HFFc6 (cell line): ENCODE measurements at regions not wholly inside any gene's neighbourhood (a gene's known extent, or its start where the extent isn't known, plus 50 kb on each side); places are given as distances from the start of the nearest gene placed in this dataset.

Experiments used
- DNase-seq: peaks from one replicate; pipeline ENCODE4 v3.0.0-alpha.2; 2018
- H3K27ac Mint-ChIP-seq: 2 replicates; pipeline ENCODE4 v1.8.0; 2020; ENCODE audit warnings: mild to moderate bottlenecking, mixed read lengths
- H3K27me3 Mint-ChIP-seq: 2 replicates; pipeline ENCODE4 v1.8.0; 2021; ENCODE audit warnings: mild to moderate bottlenecking, moderate library complexity, mixed read lengths; ENCODE audit not compliant: insufficient read depth
- H3K36me3 Mint-ChIP-seq: 2 replicates; pipeline ENCODE4 v1.8.0; 2021; ENCODE audit warnings: low read depth, mixed read lengths
- H3K4me1 Mint-ChIP-seq: 2 replicates; pipeline ENCODE4 v1.8.0; 2020; ENCODE audit warnings: low read depth, mixed read lengths
- H3K4me3 Mint-ChIP-seq: 2 replicates; pipeline ENCODE4 v1.8.0; 2020; ENCODE audit warnings: mild to moderate bottlenecking, moderate library complexity, mixed read lengths
- H3K9me3 Mint-ChIP-seq: 2 replicates; pipeline ENCODE4 v1.8.0; 2020; ENCODE audit warnings: mild to moderate bottlenecking, mixed read lengths
- CTCF ChIP-seq: fragments of 200-600 bp; sonication (generic); IDR thresholded peaks from 2 replicates; pipeline ENCODE4 v1.5.0; 2021; ENCODE audit warnings: antibody characterized with exemption, mild to moderate bottlenecking

GRCh38 chr5:158531860-158532259, 567.9 kb downstream of the EBF1 start:
- DNase-seq = no peak
- H3K4me1 Mint-ChIP-seq = no peaks in the 10 kb centered on the region
- peaks cover 34% of the 10 kb centered on the region for H3K9me3 Mint-ChIP-seq
- no peak overlapping the region for H3K4me3 Mint-ChIP-seq
- no peaks in the 10 kb centered on the region; the same call in none of the 2 replicates for H3K27me3 Mint-ChIP-seq
- no peak overlapping the region for H3K27ac Mint-ChIP-seq
- H3K36me3 Mint-ChIP-seq = no peaks in the 10 kb centered on the region; the same call in 1 of the 2 replicates
- TF ChIP-seq CTCF = no peak

GRCh38 chr5:158530115-158530514, 569.6 kb downstream of the EBF1 start:
- TF ChIP-seq CTCF = no peak
- H3K9me3 Mint-ChIP-seq = peaks cover 31% of the 10 kb centered on the region
- no peaks in the 10 kb centered on the region; the same call in 1 of the 2 replicates for H3K27me3 Mint-ChIP-seq
- H3K4me3 Mint-ChIP-seq = no peak overlapping the region
- H3K4me1 Mint-ChIP-seq = no peaks in the 10 kb centered on the region
- no peaks in the 10 kb centered on the region; the same call in 1 of the 2 replicates for H3K36me3 Mint-ChIP-seq
- no peak for DNase-seq
- no peak overlapping the region for H3K27ac Mint-ChIP-seq

GRCh38 chr5:158529454-158529853, 570.3 kb downstream of the EBF1 start:
- no peaks in the 10 kb centered on the region for H3K4me1 Mint-ChIP-seq
- peaks cover 31% of the 10 kb centered on the region for H3K9me3 Mint-ChIP-seq
- no peaks in the 10 kb centered on the region; the same call in 1 of the 2 replicates for H3K27me3 Mint-ChIP-seq
- H3K36me3 Mint-ChIP-seq = no peaks in the 10 kb centered on the region; the same call in 1 of the 2 replicates
- TF ChIP-seq CTCF = no peak
- no peak overlapping the region for H3K27ac Mint-ChIP-seq
- no peak for DNase-seq
- H3K4me3 Mint-ChIP-seq = no peak overlapping the region

GRCh38 chr5:158525663-158526062, 574.1 kb downstream of the EBF1 start:
- Mint-ChIP-seq H3K27ac (no peak overlapping the region), H3K4me1 (no peaks in the 10 kb centered on the region), H3K9me3 (peaks cover 11% of the 10 kb centered on the region; the same call in 1 of the 2 replicates), H3K27me3 (no peaks in the 10 kb centered on the region), H3K4me3 (no peak overlapping the region), H3K36me3 (no peaks in the 10 kb centered on the region)
- no peak for DNase-seq
- TF ChIP-seq CTCF = no peak

- H3K27ac Mint-ChIP-seq = no peak overlapping the region
- no peak for TF ChIP-seq CTCF
These were observed 575.6 kb downstream of the EBF1 start for GRCh38 chr5:158524070-158524469.

GRCh38 chr5:158522776-158523175, 576.9 kb downstream of the EBF1 start:
- TF ChIP-seq CTCF = no peak
- no peaks in the 10 kb centered on the region for H3K4me1 Mint-ChIP-seq
- no peak overlapping the region for H3K4me3 Mint-ChIP-seq
- no peaks in the 10 kb centered on the region for H3K36me3 Mint-ChIP-seq
- H3K27ac Mint-ChIP-seq = no peak overlapping the region
- H3K9me3 Mint-ChIP-seq = peaks cover 6% of the 10 kb centered on the region; the same call in 1 of the 2 replicates
- H3K27me3 Mint-ChIP-seq = no peaks in the 10 kb centered on the region
- DNase-seq = no peak

More at GRCh38 chr5:158524070-158524469, 575.6 kb downstream of the EBF1 start:
- Mint-ChIP-seq H3K27me3 (no peaks in the 10 kb centered on the region), H3K36me3 (no peaks in the 10 kb centered on the region), H3K9me3 (peaks cover 9% of the 10 kb centered on the region; the same call in 1 of the 2 replicates), H3K4me3 (no peak overlapping the region), H3K4me1 (no peaks in the 10 kb centered on the region)
- no peak for DNase-seq
